Stomach (tissue), 8 donors: ENCODE measurements at regions not wholly inside any gene's neighbourhood (a gene's known extent, or its start where the extent isn't known, plus 50 kb on each side); places are given as distances from the start of the nearest gene placed in this dataset.

Experiments
- DNase-seq, 2 donors: peaks; one replicate each; pipeline versions ENCODE4 v3.0.0 to v3.0.0-alpha.2; 2013 to 2019
- H3K27ac ChIP-seq, 5 donors: fragments of 200-600 bp in 4 of 5; sonication (generic) in 4 of 5; one replicate each; pipeline ENCODE4 v1.5.1; 2013 to 2019; ENCODE audit warnings: mild to moderate bottlenecking in 1 of 5, moderate library complexity in 1 of 5
- H3K27me3 ChIP-seq, 3 donors: fragments of 200-600 bp; sonication (generic); one replicate each; pipeline ENCODE4 v1.5.1; 2017 to 2019; ENCODE audit warnings: mixed run types in 1 of 3
- H3K36me3 ChIP-seq, 4 donors: fragments of 200-600 bp; sonication (generic); 1 replicate in 3 of 4; 2 replicates in 1 of 4; pipeline ENCODE4 v1.5.1; 2016 to 2019
- H3K4me1 ChIP-seq, 4 donors: fragments of 200-600 bp; sonication (generic); one replicate each; pipeline ENCODE4 v1.5.1; 2016 to 2019
- H3K4me3 ChIP-seq, 4 donors: fragments of 200-600 bp; sonication (generic) in 3 of 4; one replicate each; pipeline ENCODE4 v1.5.1; 2016 to 2019; ENCODE audit warnings: mild to moderate bottlenecking in 1 of 4
- H3K9me3 ChIP-seq, 4 donors: fragments of 200-600 bp; sonication (generic); one replicate each; pipeline ENCODE4 v1.5.1; 2016 to 2019
- CTCF ChIP-seq, 7 experiments: fragments of 450-650 bp in 4 of 7; fragments of 200-600 bp in 3 of 7; sonication (generic) in 3 of 7; IDR thresholded peaks; one replicate each; pipeline ENCODE4 v1.5.1; 2016 to 2019; ENCODE audit warnings: antibody characterized with exemption in 7 of 7, control low read depth in 2 of 7, mild to moderate bottlenecking in 1 of 7
- EP300 ChIP-seq: sonication (generic); formaldehyde crosslinking; IDR thresholded peaks from one replicate; pipeline ENCODE4 v1.6.1; 2017; ENCODE audit warnings: antibody characterized with exemption
- POLR2A ChIP-seq, 4 donors: fragments of 450-650 bp; IDR thresholded peaks; one replicate each; pipeline ENCODE4 v1.6.1; 2016; ENCODE audit warnings: antibody characterized with exemption in 4 of 4, control low read depth in 2 of 4, mild to moderate bottlenecking in 1 of 4, moderate library complexity in 1 of 4
- POLR2AphosphoS5 ChIP-seq, 3 donors: sonication (generic); formaldehyde crosslinking; IDR thresholded peaks; one replicate each; pipeline ENCODE4 v1.6.1; 2016; ENCODE audit warnings: antibody characterized with exemption in 3 of 3
- WGBS, 5 donors: extraction: QIAGEN DNeasy Blood & Tissue Kit in 3 of 5; methylation state at CpG; one replicate each; pipeline versions ENCODE4 v1.1.5 to v1.1.7; 2013 to 2018; 5-methylcytosine and 5-hydroxymethylcytosine counted together
- intact Hi-C: fragments of 100-400 bp; cut with DNase I; formaldehyde crosslinking; loops from one replicate; pipeline ENCODE4 v1.15.1; 2023; ENCODE audit warnings: low total_unique reads
- donor health status: healthy with polysubstance abuse.
- donor health status: Bipolar disorder and iron deficiency.
- donor health status: healthy.

GRCh38 chr5:166710271-166710670, 1581.2 kb upstream of the WWC1 start:
- no peaks in the 10 kb centered on the region for H3K4me1 ChIP-seq
- TF ChIP-seq EP300 (no peak), POLR2A (IDR thresholded peaks at IDR 0.05) (no peak), CTCF (IDR thresholded peaks at IDR 0.05) (no peak), POLR2AphosphoS5 (IDR thresholded peaks at IDR 0.05) (no peak)
- H3K9me3 ChIP-seq: peaks cover 0 to 4% (median 0%) of the 10 kb centered on the region in 4 donors
- no peak for DNase-seq
- no peak overlapping the region for H3K27ac ChIP-seq
- no peak overlapping the region for H3K4me3 ChIP-seq
- 21 to 43% (median 32%) methylated on average over 2 of the region's 2 CpGs for WGBS, 5 donors
- H3K27me3 ChIP-seq: no peaks in the 10 kb centered on the region
- no peaks in the 10 kb centered on the region for H3K36me3 ChIP-seq
- intact Hi-C loops: no loop called here

- no peak for TF ChIP-seq POLR2AphosphoS5 (IDR thresholded peaks at IDR 0.05)
- TF ChIP-seq CTCF (IDR thresholded peaks at IDR 0.05): no peak
- Histone ChIP-seq H3K4me1 (no peaks in the 10 kb centered on the region), H3K36me3 (no peaks in the 10 kb centered on the region), H3K9me3 (peaks cover 0 to 4% (median 0%) of the 10 kb centered on the region in 4 donors), H3K27ac (no peak overlapping the region), H3K27me3 (no peaks in the 10 kb centered on the region), H3K4me3 (no peak overlapping the region)
- intact Hi-C loops: no loop called here
- WGBS, 5 donors: 48 to 79% (median 70%) methylated on average over 1 of the region's 1 CpG
- no peak for DNase-seq
Observed at GRCh38 chr5:166712447-166713185, 1578.8 kb upstream of the WWC1 start.

- no peak for DNase-seq
- H3K27me3 ChIP-seq: no peaks in the 10 kb centered on the region
- WGBS, 5 donors: 66 to 77% (median 68%) methylated on average over 8 of the region's 8 CpGs
- no peak overlapping the region for H3K27ac ChIP-seq
- H3K9me3 ChIP-seq: peaks cover 0 to 9% (median 0%) of the 10 kb centered on the region in 4 donors
- no peaks in the 10 kb centered on the region for H3K4me1 ChIP-seq
- TF ChIP-seq CTCF (IDR thresholded peaks at IDR 0.05) (no peak), POLR2AphosphoS5 (IDR thresholded peaks at IDR 0.05) (no peak), POLR2A (IDR thresholded peaks at IDR 0.05) (no peak), EP300 (no peak)
- H3K4me3 ChIP-seq: no peak overlapping the region
- no peaks in the 10 kb centered on the region for H3K36me3 ChIP-seq
- intact Hi-C loops: no loop called here
Observed at GRCh38 chr5:166713295-166713694, 1578.2 kb upstream of the WWC1 start.

- Histone ChIP-seq H3K4me3 (no peak overlapping the region), H3K27me3 (no peaks in the 10 kb centered on the region), H3K36me3 (no peaks in the 10 kb centered on the region), H3K4me1 (no peaks in the 10 kb centered on the region), H3K9me3 (peaks cover 0 to 9% (median 0%) of the 10 kb centered on the region in 4 donors), H3K27ac (no peak overlapping the region)
- no peak for DNase-seq
- 33 to 46% (median 43%) methylated on average over 6 of the region's 6 CpGs for WGBS, 5 donors
- TF ChIP-seq EP300 (no peak), POLR2AphosphoS5 (IDR thresholded peaks at IDR 0.05) (no peak), CTCF (IDR thresholded peaks at IDR 0.05) (no peak)
- intact Hi-C loops: no loop called here
Observed at GRCh38 chr5:166716856-166717492, 1574.5 kb upstream of the WWC1 start.
